Right ventricle myocardium superior (tissue), 1 donor: ENCODE measurements at regions not wholly inside any gene's neighbourhood (a gene's known extent, or its start where the extent isn't known, plus 50 kb on each side); places are given as distances from the start of the nearest gene placed in this dataset.

Experiments
- ATAC-seq: fragments of 200-7000 bp; cut with Tn5 transposase; one replicate; pipeline ENCODE4 v1.9.1; 2020; ENCODE audit warnings: mild to moderate bottlenecking; ENCODE audit not compliant: poor library complexity
- DNase-seq: peaks from one replicate; pipeline ENCODE4 v3.0.0-alpha.2; 2020
- intact Hi-C: fragments of 100-400 bp; cut with DNase I; formaldehyde crosslinking; loops from one replicate; pipeline ENCODE4 v1.11.2; 2022
- donor health status: DM: no; HTN: yes; CAD: no; lungs with severe emphysema.

GRCh38 chr4:188275686-188276085 lies 136.4 kb downstream of the TRIML1 start:
- intact Hi-C loops: no loop called here

GRCh38 chr4:188279184-188279583 lies 139.9 kb downstream of the TRIML1 start:
- intact Hi-C loops: no loop called here
- no peak for ATAC-seq
- no peak for DNase-seq

More at GRCh38 chr4:188275686-188276085, 136.4 kb downstream of the TRIML1 start:
- no peak for DNase-seq
- ATAC-seq: no peak

GRCh38 chr4:188282471-188283232 lies 143.4 kb downstream of the TRIML1 start:
- DNase-seq: no peak
- no peak for ATAC-seq
- intact Hi-C loops: no loop called here

GRCh38 chr4:188287169-188287894 lies 148.1 kb downstream of the TRIML1 start:
- ATAC-seq: no peak
- intact Hi-C loops: no loop called here
- no peak for DNase-seq

GRCh38 chr4:188289531-188290125 lies 150.4 kb downstream of the TRIML1 start:
- intact Hi-C loops: no loop called here
- no peak for ATAC-seq

GRCh38 chr4:188295899-188296298 lies 156.7 kb downstream of the TRIML1 start:
- intact Hi-C loops: no loop called here
- ATAC-seq: no peak
- DNase-seq: no peak

More at GRCh38 chr4:188289531-188290125, 150.4 kb downstream of the TRIML1 start:
- DNase-seq: no peak

GRCh38 chr4:188296331-188296730 lies 157.1 kb downstream of the TRIML1 start:
- DNase-seq (no peak), ATAC-seq (no peak)
- intact Hi-C loops: no loop called here

GRCh38 chr4:188297873-188298272 lies 158.6 kb downstream of the TRIML1 start:
- ATAC-seq (no peak), DNase-seq (no peak)
- intact Hi-C loops: no loop called here

GRCh38 chr4:188299161-188299560 lies 159.9 kb downstream of the TRIML1 start:
- ATAC-seq (no peak), DNase-seq (no peak)
- intact Hi-C loops: no loop called here

GRCh38 chr4:188300385-188300784 lies 161.1 kb downstream of the TRIML1 start:
- DNase-seq: no peak
- no peak for ATAC-seq
- intact Hi-C loops: no loop called here

- intact Hi-C loops: no loop called here
- ATAC-seq (no peak), DNase-seq (no peak)
Measured at GRCh38 chr4:188305690-188306089, 166.4 kb downstream of the TRIML1 start.

GRCh38 chr4:188307591-188307990 lies 168.3 kb downstream of the TRIML1 start:
- intact Hi-C loops: no loop called here
- ATAC-seq (no peak), DNase-seq (no peak)

GRCh38 chr4:188308142-188308541 lies 168.9 kb downstream of the TRIML1 start:
- no peak for DNase-seq
- intact Hi-C loops: no loop called here
- ATAC-seq: no peak

GRCh38 chr4:188316391-188316790 lies 177.2 kb downstream of the TRIML1 start:
- intact Hi-C loops: no loop called here
- DNase-seq (no peak), ATAC-seq (no peak)

- intact Hi-C loops: no loop called here
- DNase-seq (no peak), ATAC-seq (no peak)
Measured at GRCh38 chr4:188328966-188329365, 189.7 kb downstream of the TRIML1 start.

- ATAC-seq (no peak), DNase-seq (no peak)
- intact Hi-C loops: no loop called here
Measured at GRCh38 chr4:188329521-188329920, 190.3 kb downstream of the TRIML1 start.

GRCh38 chr4:188332265-188332664 lies 193.0 kb downstream of the TRIML1 start:
- ATAC-seq: no peak
- DNase-seq: no peak
- intact Hi-C loops: no loop called here

- intact Hi-C loops: no loop called here
- ATAC-seq (no peak), DNase-seq (no peak)
Measured at GRCh38 chr4:188336891-188337290, 197.7 kb downstream of the TRIML1 start.

GRCh38 chr4:188341428-188341827 lies 202.2 kb downstream of the TRIML1 start:
- no peak for DNase-seq
- intact Hi-C loops: no loop called here
- no peak for ATAC-seq
